ENCODE measurements at regions not wholly inside any gene's neighbourhood (a gene's known extent, or its start where the extent isn't known, plus 50 kb on each side); places are given as distances from the start of the nearest gene placed in this dataset.

DNA sequence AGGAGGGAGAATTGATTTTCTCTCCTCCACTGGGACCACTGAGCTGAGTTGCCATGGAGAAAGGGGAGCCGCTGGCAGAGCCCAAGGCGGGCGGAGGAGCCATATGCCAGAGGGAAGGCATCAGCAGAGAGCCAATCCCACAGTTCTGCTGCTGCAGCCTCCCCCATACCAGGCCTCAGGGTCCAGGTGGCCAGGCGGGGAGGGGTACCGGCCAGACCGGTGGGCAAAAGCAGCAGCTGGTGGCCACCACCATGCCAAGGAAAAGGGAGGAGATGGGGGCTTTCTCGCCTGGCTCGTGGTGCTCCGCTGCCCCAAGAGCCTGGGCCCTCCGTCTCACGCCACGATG, 72.8 kb downstream of the PITPNM2 start:
- Histone ChIP-seq H3K79me1 (ENCODE audit: low read depth, low read length) (no peaks in the 10 kb centered on the region), H3K36me3 (ENCODE audit: control insufficient read depth in 2 of 4, insufficient read depth in 4 of 4, low read length in 3 of 4) (no peaks in the 10 kb centered on the region), H4K91ac (replicated peaks; ENCODE audit: insufficient read length, low read length) (no peak overlapping the region), H4K8ac (ENCODE audit: extremely low read depth, insufficient read depth, low read length) (no peak overlapping the region; the same call in 1 of the 2 replicates), H3K9ac (replicated peaks in 1 of 4; ENCODE audit: extremely low read depth in 1 of 4, low read depth in 3 of 4, low read length in 3 of 4) (no peak overlapping the region), H2AK5ac (ENCODE audit: low read depth, low read length) (no peak overlapping the region), H3K4ac (replicated peaks; ENCODE audit: insufficient read length, low read depth, low read length) (no peak overlapping the region), H3K14ac (ENCODE audit: insufficient read length) (no peak overlapping the region), H3K56ac (replicated peaks; ENCODE audit: insufficient read length, low read depth, low read length) (no peak overlapping the region), H2BK12ac (ENCODE audit: low read depth, low read length) (no peak overlapping the region), H3K4me2 (ENCODE audit: insufficient read depth in 1 of 2, low read depth in 2 of 2, low read length in 2 of 2) (no peak overlapping the region), H3K4me3 (ENCODE audit: extremely low read depth in 1 of 4, insufficient read depth in 2 of 4, low read depth in 3 of 4, low read length in 4 of 4) (no peak overlapping the region), H2BK15ac (ENCODE audit: low read length) (no peak overlapping the region), H3K79me2 (ENCODE audit: control insufficient read depth in 1 of 2, insufficient read depth in 2 of 2, low read length in 2 of 2) (no peaks in the 10 kb centered on the region), H3K18ac (ENCODE audit: extremely low read depth, low read length) (no peak overlapping the region), H4K20me1 (replicated peaks in 1 of 2; ENCODE audit: control insufficient read depth in 1 of 2, insufficient read depth in 2 of 2, low read length in 2 of 2) (peaks cover 0 to 8% of the 10 kb centered on the region in 2 experiments), H3K9me3 (ENCODE audit: insufficient read depth in 2 of 2, low read depth in 1 of 2, low read length in 1 of 2) (no peaks in the 10 kb centered on the region), H3K4me1 (replicated peaks in 1 of 4; ENCODE audit: control insufficient read depth in 3 of 4, insufficient read depth in 4 of 4, low read length in 3 of 4) (peaks cover 0 to 7% (median 3%) of the 10 kb centered on the region in 4 experiments; a peak in 5 of 7 replicates), H3K23me2 (ENCODE audit: low read depth, low read length) (0 out of 2 replicates have a peak, but pooled peaks cover 3% of the 10 kb centered on the region), H3K27me3 (replicated peaks in 1 of 4; ENCODE audit: control insufficient read depth in 3 of 4, extremely low read depth in 1 of 4, insufficient read depth in 3 of 4, low read length in 3 of 4) (peaks cover 0 to 3% (median 0%) of the 10 kb centered on the region in 4 experiments; a peak in 1 of 7 replicates), H3K27ac (ENCODE audit: low read depth, low read length) (no peak overlapping the region), H2BK5ac (ENCODE audit: low read depth, low read length) (no peak overlapping the region), H4K5ac (ENCODE audit: insufficient read length, low read depth, low read length) (no peak overlapping the region), H2AFZ (ENCODE audit: low read length) (no peak overlapping the region), H3K23ac (ENCODE audit: insufficient read length) (no peak overlapping the region), H2BK20ac (ENCODE audit: low read length) (no peak overlapping the region), H2BK120ac (replicated peaks; ENCODE audit: low read depth, low read length) (no peak overlapping the region)
- CTCF ChIA-PET (ENCODE audit: partially characterized antibody) = interaction anchor here (1.0 to 13.8 kb wide), 3 partner anchors 14 to 217 kb away, joined by 3 to 148 read pairs (median 5); no protein-coding TSS in a partner anchor
- DNase-seq (ENCODE audit: low read depth in 1 of 2, low spot score in 2 of 2) (no peak), FAIRE-seq (no peak)
- TF ChIP-seq POLR2A (IDR thresholded peaks at IDR 0.05; ENCODE audit: control extremely low read depth in 1 of 2, low read depth in 2 of 2, low read length in 2 of 2) (no peak), POU5F1 (IDR thresholded peaks at IDR 0.05; ENCODE audit: low read depth, low read length) (no peak), TAF7 (optimal IDR thresholded peaks at IDR 0.05; ENCODE audit: borderline replicate concordance, low read depth, low read length) (no peak)
- POLR2A ChIA-PET (ENCODE audit: partially characterized antibody) = no interaction called here
- WGBS, 2 experiments (ENCODE audit: extremely low coverage in 1 of 2, insufficient coverage in 1 of 2, insufficient read length in 1 of 2, insufficient replicate concordance in 2 of 2, low coverage in 1 of 2, low lambda C conversion rate in 2 of 2, missing lambda C conversion rate in 1 of 2) = 94% methylated on average over 9 of the region's 12 CpGs; no CpG with 5 or more reads in 1 of the 2 experiments
